ENCODE measurements at regions not wholly inside any gene's neighbourhood (a gene's known extent, or its start where the extent isn't known, plus 50 kb on each side); places are given as distances from the start of the nearest gene placed in this dataset.

- H3K27ac ChIP-seq (ENCODE audit: low read length) = no peak overlapping the region
- in situ Hi-C loops (cut with HindIII; ENCODE audit: low pct_unique_long_range_greater_than_20kb, low sequenced_read_pairs) (no loop called here), intact Hi-C loops (cut with micrococcal nuclease; ENCODE audit: unreplicated experiment) (no loop called here)
- BruUV-seq (replicated peaks) = no TSS peak
- no peak for TF ChIP-seq REST (IDR thresholded peaks at IDR 0.05; ENCODE audit: insufficient read depth in 1 of 2, low read depth in 2 of 2, low read length in 1 of 2)
- TF ChIP-seq CTCF (IDR thresholded peaks at IDR 0.05) = no peak
- no peak for TF ChIP-seq POLR2AphosphoS5 (IDR thresholded peaks at IDR 0.05; ENCODE audit: low read depth, low read length)
- no peak for TF ChIP-seq TCF7L2 (IDR thresholded peaks at IDR 0.05; ENCODE audit: low read depth, low read length)
- TF ChIP-seq SIN3A (IDR thresholded peaks at IDR 0.05; ENCODE audit: borderline replicate concordance, insufficient read depth, low read depth, low read length) = no peak
- CTCF ChIA-PET = no interaction called here
- H3K36me3 ChIP-seq (ENCODE audit: control insufficient read depth, insufficient read depth, low read length) = no peaks in the 10 kb centered on the region
- ATAC-seq (no peak), DNase-seq (ENCODE audit: low read depth, low spot score) (no peak)
- no peak overlapping the region for H3K4me3 ChIP-seq (ENCODE audit: low read depth in 2 of 2, low read length in 2 of 2)
- no peaks in the 10 kb centered on the region for H3K4me1 ChIP-seq (ENCODE audit: control insufficient read depth, insufficient read depth, low read length)
- POLR2A ChIA-PET = no interaction called here
- no peaks in the 10 kb centered on the region for H3K9me3 ChIP-seq (ENCODE audit: control insufficient read depth, insufficient read depth, low read depth, low read length)
- H3K27me3 ChIP-seq (ENCODE audit: control insufficient read depth, insufficient read depth, low read length) = no peaks in the 10 kb centered on the region
Measured at GRCh38 chr1:37415611-37416244, 58.7 kb upstream of the ZC3H12A start.

GRCh38 chr1:37420456-37420855 is 53.9 kb upstream of the ZC3H12A start:
- intact Hi-C loops (cut with micrococcal nuclease; ENCODE audit: unreplicated experiment) = no loop called here
- no peaks in the 10 kb centered on the region for H3K36me3 ChIP-seq (ENCODE audit: control insufficient read depth, insufficient read depth, low read length)
- CTCF ChIA-PET = interaction anchor here (0.6 kb wide), 1 partner anchor 13 kb away, joined by 4 read pairs; no protein-coding TSS in a partner anchor
- POLR2A ChIA-PET = no interaction called here
- H3K4me3 ChIP-seq (ENCODE audit: low read depth in 2 of 2, low read length in 2 of 2) = no peak overlapping the region
- H3K9me3 ChIP-seq (ENCODE audit: control insufficient read depth, insufficient read depth, low read depth, low read length) = no peaks in the 10 kb centered on the region
- DNase-seq (ENCODE audit: low read depth, low spot score) (no peak), ATAC-seq (no peak)
- TF ChIP-seq TCF7L2 (IDR thresholded peaks at IDR 0.05; ENCODE audit: low read depth, low read length) (no peak), REST (IDR thresholded peaks at IDR 0.05; ENCODE audit: insufficient read depth in 1 of 2, low read depth in 2 of 2, low read length in 1 of 2) (no peak), CTCF (IDR thresholded peaks at IDR 0.05) (no peak), POLR2AphosphoS5 (IDR thresholded peaks at IDR 0.05; ENCODE audit: low read depth, low read length) (no peak), SIN3A (IDR thresholded peaks at IDR 0.05; ENCODE audit: borderline replicate concordance, insufficient read depth, low read depth, low read length) (no peak)
- BruUV-seq (replicated peaks) = no TSS peak
- in situ Hi-C loops (cut with HindIII; ENCODE audit: low pct_unique_long_range_greater_than_20kb, low sequenced_read_pairs) = no loop called here
- H3K4me1 ChIP-seq (ENCODE audit: control insufficient read depth, insufficient read depth, low read length) = no peaks in the 10 kb centered on the region
- 0 out of 2 replicates have a peak, but pooled peaks cover 3% of the 10 kb centered on the region for H3K27me3 ChIP-seq (ENCODE audit: control insufficient read depth, insufficient read depth, low read length)
- H3K27ac ChIP-seq (ENCODE audit: low read length) = no peak overlapping the region
